Omental fat pad (tissue), 3 donors: ENCODE measurements at regions not wholly inside any gene's neighbourhood (a gene's known extent, or its start where the extent isn't known, plus 50 kb on each side); places are given as distances from the start of the nearest gene placed in this dataset.

Experiments
- ATAC-seq: fragments of 150-250 bp; one replicate; pipeline ENCODE4 v1.9.1; 2016; ENCODE audit warnings: mild to moderate bottlenecking, moderate library complexity; ENCODE audit not compliant: low FRiP score
- DNase-seq: peaks from one replicate; pipeline ENCODE4 v3.0.0-alpha.2; 2019; ENCODE audit warnings: low spot score
- CTCF ChIP-seq, 3 donors: fragments of 450-650 bp; IDR thresholded peaks; one replicate each; pipeline ENCODE4 v1.5.1; 2016 to 2017; ENCODE audit warnings: antibody characterized with exemption in 3 of 3, mild to moderate bottlenecking in 3 of 3, moderate library complexity in 2 of 3

GRCh38 chr10:61001731-61002122, 57.7 kb upstream of the RHOBTB1 start:
- TF ChIP-seq CTCF (IDR thresholded peaks at IDR 0.05), result no peak
- no peak for ATAC-seq

DNA sequence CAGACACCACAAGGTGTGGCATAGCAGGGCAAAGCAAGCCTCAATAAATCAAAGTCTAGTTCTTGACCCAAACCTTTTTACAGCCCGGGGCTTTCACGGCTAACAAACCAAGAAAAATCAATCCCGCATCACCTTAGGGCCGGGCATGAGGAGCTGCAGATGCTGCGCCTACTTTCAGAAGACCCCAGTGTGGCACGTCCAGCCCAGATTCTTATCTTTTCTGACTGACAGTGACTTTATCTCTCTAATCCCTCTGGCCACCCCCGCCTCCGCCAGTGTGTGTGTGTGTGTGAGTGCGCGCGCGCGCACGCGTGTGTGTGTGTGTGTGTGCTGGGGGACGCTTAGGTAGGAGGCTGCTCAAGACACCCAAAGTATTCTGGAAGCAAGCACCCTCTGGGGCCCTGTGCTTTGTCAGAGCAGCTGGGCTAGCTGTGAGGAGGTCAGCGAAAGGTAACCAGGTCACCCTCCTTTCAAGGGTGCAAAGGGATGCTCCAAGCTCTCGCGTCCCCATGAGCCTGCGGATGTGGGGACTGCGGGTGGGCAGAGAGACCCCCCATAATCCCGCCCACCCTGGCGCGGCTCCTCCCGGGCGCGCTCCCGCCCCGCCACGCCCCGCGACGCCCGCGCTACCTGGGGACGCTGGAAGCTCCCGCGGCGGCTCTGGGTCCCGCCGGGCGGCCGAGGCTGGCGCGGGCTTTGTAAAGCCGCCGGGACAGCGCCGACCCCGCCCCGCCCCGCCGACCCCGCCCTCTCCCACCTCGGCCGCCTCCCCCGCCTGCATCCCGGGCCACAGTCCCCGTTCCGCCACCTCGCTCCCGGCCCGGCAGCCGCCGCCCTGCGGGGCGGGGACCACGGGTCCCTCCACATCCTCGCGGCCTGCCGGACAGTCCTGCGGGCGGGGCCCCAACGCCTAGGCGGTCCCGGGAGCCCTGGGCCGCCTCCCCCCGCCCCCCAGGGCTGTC, 57.1 kb upstream of the RHOBTB1 start:
- DNase-seq (no peak), ATAC-seq (peak; percentile 54)

More at GRCh38 chr10:61001731-61002122, 57.7 kb upstream of the RHOBTB1 start:
- DNase-seq, result no peak

DNA sequence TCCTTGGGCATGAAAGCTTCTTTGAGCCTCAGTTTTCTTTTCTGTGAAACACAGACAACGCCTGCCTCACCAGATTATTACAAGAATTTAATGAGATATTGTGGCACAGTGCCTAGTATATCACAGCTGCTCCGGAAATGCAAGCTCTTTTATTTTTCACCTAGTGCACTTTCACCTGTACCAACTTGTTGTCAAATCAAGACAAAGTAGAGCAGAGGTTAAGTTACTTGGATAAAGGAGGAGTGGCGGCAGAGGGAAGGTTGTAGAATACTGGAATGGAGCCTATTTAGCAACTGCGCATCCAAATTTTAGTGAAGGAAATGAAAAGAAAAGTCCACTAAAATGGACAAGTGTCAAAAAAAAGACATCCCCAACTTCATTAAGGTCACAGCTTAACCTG, 54.9 kb upstream of the RHOBTB1 start:
- DNase-seq, result no peak
- TF ChIP-seq CTCF (IDR thresholded peaks at IDR 0.05), result no peak
- no peak for ATAC-seq

More for the DNA sequence above, 57.1 kb upstream of the RHOBTB1 start:
- TF ChIP-seq CTCF (IDR thresholded peaks at IDR 0.05), result no peak

GRCh38 chr10:60994128-60994527, 50.1 kb upstream of the RHOBTB1 start:
- ATAC-seq (no peak), DNase-seq (no peak)
- no peak for TF ChIP-seq CTCF (IDR thresholded peaks at IDR 0.05)
